HCT116 (cell line): ENCODE measurements at regions not wholly inside any gene's neighbourhood (a gene's known extent, or its start where the extent isn't known, plus 50 kb on each side); places are given as distances from the start of the nearest gene placed in this dataset.

Source experiments
- ATAC-seq: fragments of 200-7000 bp; cut with Tn5 transposase; 2 replicates; pipeline ENCODE4 v1.9.1; 2020; ENCODE audit warnings: mild to moderate bottlenecking, moderate library complexity
- BruUV-seq: library from RNA; stranded (reverse); fragments of 400-500 nt; replicated peaks from 2 replicates; lab custom pipeline; 2021; lab: Mats Ljungman, UMichigan
- CTCF ChIA-PET: fragments of 300-600 bp; sonication (Branson Sonifier 250); formaldehyde crosslinking; loops from one replicate; lab custom pipeline; 2021; ENCODE audit warnings: antibody characterized with exemption; lab: Charles Lee
- POLR2A ChIA-PET: fragments of 300-600, 350-600 bp; sonication (Branson Sonifier 250); formaldehyde crosslinking; loops from one replicate; lab custom pipeline; 2021; ENCODE audit warnings: antibody characterized with exemption; lab: Charles Lee
- RAD21 ChIA-PET, 2 experiments: fragments of 300-600 bp; sonication (Branson Sonifier 250); formaldehyde crosslinking; loops; one replicate each; lab custom pipeline; 2023; ENCODE audit warnings: low total read pairs in 2 of 2; ENCODE audit not compliant: uncharacterized antibody in 2 of 2, unreplicated experiment in 2 of 2, low non-redundant PET in 1 of 2; lab: Charles Lee
- DNase-seq: peaks from one replicate; pipeline ENCODE4 v3.0.0-alpha.2; 2010; ENCODE audit warnings: low read depth, low spot score
- H2AFZ ChIP-seq: fragments of 200-600 bp; shearing (Covaris generic), sonication (generic); 2 replicates; pipeline ENCODE4 v1.6.1; 2017; ENCODE audit warnings: low read depth, mixed run types, mixed read lengths, antibody characterized with exemption, low read length; ENCODE audit not compliant: poor library complexity, severe bottlenecking
- H3K27ac ChIP-seq: 2 replicates; pipeline ENCODE4 v1.5.1; 2012; ENCODE audit warnings: low read depth, low read length
- H3K27me3 ChIP-seq: fragments of 200-600 bp; sonication (generic); 2 replicates; pipeline ENCODE4 v1.6.1; 2016; ENCODE audit warnings: mixed run types, low read length, mixed read lengths; ENCODE audit not compliant: insufficient read depth
- H3K36me3 ChIP-seq, 2 experiments: fragments of 200-500 bp in 1 of 2; fragments of 200-600 bp in 1 of 2; sonication (Bioruptor generic) in 1 of 2; sonication (generic) in 1 of 2; 2 replicates each; pipeline versions ENCODE4 v1.5.1 to v1.6.1; 2014 to 2016; ENCODE audit warnings: low read length in 2 of 2, inconsistent platforms in 1 of 2, mixed read lengths in 1 of 2, mixed run types in 1 of 2; ENCODE audit not compliant: insufficient read depth in 2 of 2, control insufficient read depth in 1 of 2
- H3K4me1 ChIP-seq, 2 experiments: fragments of 200-600 bp in 1 of 2; sonication (generic) in 1 of 2; 2 replicates each; pipeline versions ENCODE4 v1.5.1 to v1.6.1; 2012 to 2017; ENCODE audit warnings: low read length in 2 of 2, inconsistent platforms in 1 of 2, mild to moderate bottlenecking in 1 of 2, mixed read lengths in 1 of 2, mixed run types in 1 of 2, moderate library complexity in 1 of 2; ENCODE audit not compliant: insufficient read depth in 2 of 2, control insufficient read depth in 1 of 2
- H3K4me2 ChIP-seq: fragments of 200-600 bp; sonication (generic); 2 replicates; pipeline ENCODE4 v1.6.1; 2017; ENCODE audit warnings: mixed run types, low read length, mixed read lengths
- H3K4me3 ChIP-seq, 2 experiments: fragments of 200-600 bp in 1 of 2; sonication (generic) in 1 of 2; replicated peaks in 1 of 2; 2 replicates each; pipeline ENCODE4 v1.5.1; 2011 to 2016; ENCODE audit warnings: low read length in 2 of 2, control low read depth in 1 of 2, low read depth in 1 of 2, mild to moderate bottlenecking in 1 of 2, mixed read lengths in 1 of 2, mixed run types in 1 of 2
- H3K79me2 ChIP-seq: fragments of 200-600 bp; sonication (generic); 2 replicates; pipeline ENCODE4 v1.6.1; 2017; ENCODE audit warnings: mild to moderate bottlenecking, mixed run types, low read length, moderate library complexity, mixed read lengths; ENCODE audit not compliant: insufficient read depth
- H3K9ac ChIP-seq: fragments of 200-600 bp; sonication (generic); 2 replicates; pipeline ENCODE4 v1.6.1; 2016; ENCODE audit warnings: low read length, mixed read lengths
- H3K9me2 ChIP-seq: fragments of 200-600 bp; sonication (generic), shearing (Covaris generic); 2 replicates; pipeline ENCODE4 v1.6.1; 2017; ENCODE audit warnings: mixed run types, mild to moderate bottlenecking, moderate library complexity; ENCODE audit not compliant: insufficient read depth
- H3K9me3 ChIP-seq, 2 experiments: fragments of 200-500 bp in 1 of 2; fragments of 200-600 bp in 1 of 2; sonication (Bioruptor generic) in 1 of 2; sonication (generic) in 1 of 2; 2 replicates each; pipeline ENCODE4 v1.6.1; 2014 to 2017; ENCODE audit warnings: low read length in 2 of 2, mixed read lengths in 2 of 2, inconsistent platforms in 1 of 2, low read depth in 1 of 2, mild to moderate bottlenecking in 1 of 2, mixed run types in 1 of 2, moderate library complexity in 1 of 2; ENCODE audit not compliant: control insufficient read depth in 1 of 2, insufficient read depth in 1 of 2
- H4K20me1 ChIP-seq: fragments of 200-600 bp; sonication (generic), shearing (Covaris generic); 2 replicates; pipeline ENCODE4 v1.6.1; 2017; ENCODE audit warnings: mixed run types, mild to moderate bottlenecking, moderate library complexity; ENCODE audit not compliant: insufficient read depth
- CBX3 ChIP-seq: IDR thresholded peaks from 2 replicates; pipeline ENCODE4 v1.6.1; 2012; ENCODE audit warnings: low read depth
- EGR1 ChIP-seq: IDR thresholded peaks from 2 replicates; pipeline ENCODE4 v1.6.1; 2012; ENCODE audit warnings: low read depth
- EZH2 ChIP-seq: fragments of 200-600 bp; sonication (generic); IDR thresholded peaks from 2 replicates; pipeline ENCODE4 v1.6.1; 2017; ENCODE audit warnings: antibody characterized with exemption, mixed run types
- JUND ChIP-seq: IDR thresholded peaks from 2 replicates; pipeline ENCODE4 v1.6.1; 2012
- POLR2A ChIP-seq: IDR thresholded peaks from 2 replicates; pipeline ENCODE4 v1.7.0; 2011; ENCODE audit warnings: borderline replicate concordance; ENCODE audit not compliant: insufficient read depth, insufficient read length; ENCODE audit errors: extremely low read depth
- POLR2AphosphoS5 ChIP-seq: IDR thresholded peaks from 2 replicates; pipeline ENCODE4 v1.6.1; 2011; ENCODE audit warnings: mild to moderate bottlenecking, low read depth, low read length, moderate library complexity
- SIN3A ChIP-seq: IDR thresholded peaks from 2 replicates; pipeline ENCODE4 v1.6.1; 2012; ENCODE audit warnings: low read depth
- TCF7L2 ChIP-seq: IDR thresholded peaks from 2 replicates; pipeline ENCODE4 v1.7.0; 2011; ENCODE audit warnings: borderline replicate concordance, inconsistent platforms; ENCODE audit not compliant: insufficient read depth, insufficient read length; ENCODE audit errors: extremely low read depth
- ZNF274 ChIP-seq: fragments of 200-500 bp; sonication (Bioruptor generic); IDR thresholded peaks from 2 replicates; pipeline ENCODE4 v1.6.1; 2014; ENCODE audit warnings: mild to moderate bottlenecking, low read depth, low read length, inconsistent platforms
- intact Hi-C: fragments of 100-400 bp; cut with micrococcal nuclease; formaldehyde crosslinking; loops from 2 replicates; pipeline ENCODE4 v1.10.0; 2022
- TF ChIP-seq, protein P1 (sequence below), 3 experiments: fragments of 200-600 bp in 1 of 3; sonication (generic) in 1 of 3; IDR thresholded peaks in 2 of 3; conservative IDR thresholded peaks in 1 of 3; 2 replicates each; pipeline ENCODE4 v1.5.1; 2012 to 2017; ENCODE audit warnings: low read depth in 2 of 3, low read length in 2 of 3, antibody characterized with exemption in 1 of 3, borderline replicate concordance in 1 of 3, control low read depth in 1 of 3, mild to moderate bottlenecking in 1 of 3, mixed read lengths in 1 of 3, mixed run types in 1 of 3, moderate library complexity in 1 of 3; ENCODE audit not compliant: insufficient read depth in 1 of 3
- TF ChIP-seq, protein P2 (sequence below): IDR thresholded peaks from 2 replicates; pipeline ENCODE4 v1.6.1; 2012

DNA sequence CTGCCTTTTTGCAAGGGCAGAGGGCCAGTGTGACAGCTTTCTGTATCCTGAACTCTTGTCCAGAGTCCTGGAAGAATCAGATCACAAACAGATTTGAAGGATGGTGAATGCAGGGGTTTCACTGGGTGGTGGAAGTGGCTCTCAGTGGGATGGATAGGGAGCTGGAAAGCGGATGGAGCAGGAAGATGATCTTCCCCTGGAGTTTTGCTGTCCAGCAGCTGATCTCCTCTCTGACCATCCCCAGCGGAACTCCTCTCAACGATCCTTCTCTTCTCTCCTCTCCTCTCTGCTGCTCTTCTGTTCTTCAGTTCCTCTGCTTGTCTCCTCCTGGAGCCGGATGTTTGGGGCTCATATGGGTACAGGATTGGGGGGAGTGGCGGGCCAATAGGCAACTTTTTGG, 108.3 kb upstream of the HMHB1 start:
- H3K4me2 ChIP-seq: no peak overlapping the region
- H3K4me1 ChIP-seq: no peaks in the 10 kb centered on the region
- no peaks in the 10 kb centered on the region for H3K9me3 ChIP-seq
- no peaks in the 10 kb centered on the region for H3K79me2 ChIP-seq
- no peak overlapping the region for H2AFZ ChIP-seq
- no TSS peak for BruUV-seq
- TF ChIP-seq, protein P1, sequence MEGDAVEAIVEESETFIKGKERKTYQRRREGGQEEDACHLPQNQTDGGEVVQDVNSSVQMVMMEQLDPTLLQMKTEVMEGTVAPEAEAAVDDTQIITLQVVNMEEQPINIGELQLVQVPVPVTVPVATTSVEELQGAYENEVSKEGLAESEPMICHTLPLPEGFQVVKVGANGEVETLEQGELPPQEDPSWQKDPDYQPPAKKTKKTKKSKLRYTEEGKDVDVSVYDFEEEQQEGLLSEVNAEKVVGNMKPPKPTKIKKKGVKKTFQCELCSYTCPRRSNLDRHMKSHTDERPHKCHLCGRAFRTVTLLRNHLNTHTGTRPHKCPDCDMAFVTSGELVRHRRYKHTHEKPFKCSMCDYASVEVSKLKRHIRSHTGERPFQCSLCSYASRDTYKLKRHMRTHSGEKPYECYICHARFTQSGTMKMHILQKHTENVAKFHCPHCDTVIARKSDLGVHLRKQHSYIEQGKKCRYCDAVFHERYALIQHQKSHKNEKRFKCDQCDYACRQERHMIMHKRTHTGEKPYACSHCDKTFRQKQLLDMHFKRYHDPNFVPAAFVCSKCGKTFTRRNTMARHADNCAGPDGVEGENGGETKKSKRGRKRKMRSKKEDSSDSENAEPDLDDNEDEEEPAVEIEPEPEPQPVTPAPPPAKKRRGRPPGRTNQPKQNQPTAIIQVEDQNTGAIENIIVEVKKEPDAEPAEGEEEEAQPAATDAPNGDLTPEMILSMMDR (IDR thresholded peaks at IDR 0.05 in 2 of 3, conservative IDR thresholded peaks at IDR 0.05 in 1 of 3; ENCODE audit: borderline replicate concordance in 1 of 3, insufficient read depth in 1 of 3, low read depth in 2 of 3, low read length in 2 of 3): no peak
- TF ChIP-seq CBX3 (no peak), TCF7L2 (no peak), POLR2AphosphoS5 (no peak), EGR1 (no peak), JUND (no peak), EZH2 (no peak), SIN3A (no peak), POLR2A (no peak), ZNF274 (no peak)
- TF ChIP-seq, protein P2, sequence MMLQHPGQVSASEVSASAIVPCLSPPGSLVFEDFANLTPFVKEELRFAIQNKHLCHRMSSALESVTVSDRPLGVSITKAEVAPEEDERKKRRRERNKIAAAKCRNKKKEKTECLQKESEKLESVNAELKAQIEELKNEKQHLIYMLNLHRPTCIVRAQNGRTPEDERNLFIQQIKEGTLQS: no peak
- no peak overlapping the region for H3K27ac ChIP-seq
- H4K20me1 ChIP-seq: no peaks in the 10 kb centered on the region
- DNase-seq (no peak), ATAC-seq (no peak)
- POLR2A ChIA-PET: no interaction called here
- intact Hi-C loops: no loop called here
- no peaks in the 10 kb centered on the region for H3K9me2 ChIP-seq
- CTCF ChIA-PET: no interaction called here
- no peak overlapping the region for H3K9ac ChIP-seq
- H3K4me3 ChIP-seq: no peak overlapping the region
- no peaks in the 10 kb centered on the region for H3K27me3 ChIP-seq
- H3K36me3 ChIP-seq: no peaks in the 10 kb centered on the region
- RAD21 ChIA-PET: no interaction called here
